ENCODE measurements at regions not wholly inside any gene's neighbourhood (a gene's known extent, or its start where the extent isn't known, plus 50 kb on each side); places are given as distances from the start of the nearest gene placed in this dataset.

DNA sequence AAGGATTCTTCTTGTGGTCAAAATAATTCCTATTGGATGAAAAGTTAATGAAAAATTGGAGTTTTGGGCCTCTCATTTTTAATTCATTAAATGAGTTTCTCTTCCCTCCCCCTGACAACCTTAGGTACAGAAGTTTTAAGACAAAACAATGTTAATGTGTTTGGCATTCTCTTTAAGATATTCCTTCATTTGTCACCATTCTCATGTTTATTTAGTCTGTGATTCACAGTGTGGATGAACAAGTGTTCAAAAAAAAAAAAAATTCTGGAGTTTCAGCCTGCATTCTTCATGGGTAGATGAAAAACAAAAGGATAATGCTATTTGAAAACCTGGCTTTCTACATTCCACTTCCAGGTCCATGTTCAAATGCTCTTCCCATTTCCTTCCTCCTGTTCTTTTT, 172.6 kb upstream of the LUZP2 start:
- DNase-seq: no peak

DNA sequence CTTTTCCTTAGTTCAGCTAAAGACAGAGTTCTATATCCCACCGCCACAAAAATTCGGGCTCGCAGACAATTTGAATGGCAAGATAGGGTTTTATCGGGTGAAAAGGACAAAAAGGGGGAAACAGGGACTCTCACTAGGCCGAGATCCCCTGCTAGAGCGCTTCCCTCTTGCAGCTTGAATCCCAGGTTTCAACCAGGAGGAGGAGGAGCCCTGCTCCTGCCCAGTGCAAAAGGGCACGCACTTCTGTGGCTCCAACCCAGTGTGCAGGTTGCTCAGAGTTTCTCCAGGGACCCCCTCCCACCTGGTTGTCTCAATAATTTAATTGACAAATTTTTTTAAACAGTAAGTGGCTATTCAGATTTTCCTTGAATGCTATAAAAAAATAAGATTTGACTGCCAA, 152.6 kb upstream of the LUZP2 start:
- no peak for DNase-seq

DNA sequence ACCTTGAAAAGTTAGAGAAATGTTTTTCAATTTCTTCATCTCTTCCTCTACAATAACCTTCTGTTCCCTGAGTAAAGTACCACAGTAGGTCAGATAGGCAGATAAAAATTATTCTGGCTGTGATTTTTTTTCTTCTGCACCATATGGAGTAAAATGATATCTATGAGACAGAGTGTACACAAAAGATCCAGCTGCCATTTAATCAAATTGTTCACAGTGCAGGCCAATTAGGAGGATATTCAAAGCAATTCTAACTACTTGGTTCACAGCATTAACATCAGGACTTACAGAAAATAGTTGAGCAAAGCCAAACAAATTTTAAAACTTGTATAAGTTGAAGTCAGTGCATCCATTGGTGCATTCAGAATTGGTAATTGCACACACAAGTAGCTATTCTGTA, 147.9 kb upstream of the LUZP2 start:
- no peak for DNase-seq

DNA sequence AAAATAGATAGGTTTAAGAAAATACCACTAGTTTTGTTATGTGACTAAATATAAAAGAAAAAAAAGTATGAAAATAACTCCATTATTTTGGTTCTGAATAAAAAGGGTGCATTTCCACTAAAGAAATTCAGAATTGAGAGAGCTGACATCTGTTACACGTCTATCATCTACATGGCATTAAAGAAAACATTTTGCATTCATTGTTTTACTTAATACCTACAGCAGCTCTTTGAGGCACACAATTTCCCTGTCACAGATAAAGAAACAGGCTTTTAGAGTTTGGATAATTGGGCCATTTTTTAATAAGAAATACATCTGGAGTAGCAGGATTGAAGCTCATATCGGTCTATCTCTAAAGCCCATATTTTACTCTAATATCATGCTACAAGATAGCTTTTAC, 145.7 kb upstream of the LUZP2 start:
- DNase-seq: no peak

DNA sequence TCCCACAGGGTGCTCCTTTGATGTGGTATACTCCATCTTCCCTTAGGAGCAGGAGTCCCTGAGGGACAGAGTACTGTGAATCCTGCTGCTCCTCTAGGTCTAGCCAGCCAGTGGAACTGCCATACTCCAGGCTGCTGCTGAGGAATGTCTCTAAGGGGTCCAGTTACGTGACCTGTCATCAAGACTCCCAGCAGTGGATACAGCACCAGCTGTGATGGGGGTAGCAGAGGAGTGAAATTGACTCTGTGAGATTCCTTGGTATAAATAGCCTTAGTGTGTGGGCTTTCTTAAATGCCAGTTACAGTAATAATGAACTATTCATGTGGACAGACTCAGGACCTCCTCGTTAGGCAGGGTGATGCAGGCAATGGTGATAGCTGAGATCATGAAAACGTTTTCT, 140.4 kb upstream of the LUZP2 start:
- DNase-seq: no peak

DNA sequence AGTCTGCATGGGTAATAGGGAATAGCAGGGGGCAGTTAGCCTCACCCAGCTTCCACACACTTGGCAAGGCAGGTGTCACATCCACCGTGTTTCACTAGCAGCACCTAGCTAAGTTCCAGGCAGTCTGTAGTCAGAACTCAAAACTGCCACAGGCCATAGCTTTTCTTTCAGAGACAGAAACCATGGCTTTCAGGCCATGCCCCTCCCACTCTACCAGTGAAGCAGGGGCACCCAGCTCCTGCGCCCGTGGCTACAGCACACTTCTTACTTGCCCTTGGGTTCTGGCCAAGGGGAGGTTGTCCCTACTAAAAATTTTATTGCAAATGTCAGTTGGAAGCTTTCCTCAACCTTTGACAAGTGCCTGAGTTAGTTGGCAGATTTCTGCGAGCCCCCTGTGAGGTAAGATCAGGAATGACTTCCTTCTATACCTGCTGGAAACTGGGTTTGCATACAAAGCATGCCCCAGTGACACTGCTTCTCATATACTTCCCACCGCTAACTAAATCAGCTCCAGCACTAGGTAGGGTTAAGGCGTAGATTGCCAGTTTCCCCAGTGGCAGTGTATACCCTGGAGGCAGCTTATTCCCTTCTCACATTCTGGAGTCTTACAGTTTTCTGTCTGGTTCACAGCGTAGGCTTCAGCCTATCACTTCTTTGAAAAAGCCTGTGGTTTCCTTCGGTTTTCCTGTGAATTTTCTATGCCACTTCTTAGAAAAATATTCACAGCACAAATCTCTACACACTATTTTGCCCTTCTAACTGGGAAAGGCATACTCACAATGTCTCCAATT, 139.0 kb upstream of the LUZP2 start:
- no peak for DNase-seq

DNA sequence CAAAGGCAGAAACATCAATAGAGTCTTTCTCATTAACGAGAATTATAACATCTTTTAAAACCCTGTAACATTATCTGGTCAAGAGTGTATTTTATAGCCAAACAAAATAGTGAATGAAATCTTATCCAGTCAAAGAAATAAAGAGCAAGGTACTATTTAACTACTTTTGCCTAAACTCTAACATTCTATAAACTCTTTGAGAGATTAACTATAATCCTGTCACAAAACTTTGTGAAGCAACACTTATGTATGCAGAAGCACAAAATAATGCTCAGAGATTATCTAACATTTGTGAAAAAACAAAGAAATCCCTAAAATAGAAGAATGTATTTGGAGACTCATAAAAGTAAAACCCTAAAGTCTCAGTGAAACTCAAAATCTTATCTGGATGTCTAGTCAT, 124.4 kb upstream of the LUZP2 start:
- DNase-seq: no peak

DNA sequence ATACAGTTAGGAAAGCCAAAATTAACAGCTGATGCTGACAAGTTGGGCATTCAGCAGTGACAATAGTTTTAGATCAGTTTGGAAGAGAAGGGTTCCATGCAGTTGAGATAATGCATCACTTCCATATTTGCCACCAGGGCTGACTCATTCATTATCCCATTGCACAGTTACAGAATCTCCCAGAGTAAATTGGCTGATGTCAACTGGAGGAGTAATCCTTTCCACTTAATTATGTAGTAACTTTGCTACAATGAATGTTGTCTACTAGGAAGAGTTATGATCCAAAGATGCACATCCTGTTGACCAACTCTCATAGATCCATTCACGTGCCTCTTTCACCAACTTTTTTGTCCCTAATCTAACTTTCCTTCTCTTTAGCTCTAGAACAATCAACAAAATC, 123.3 kb upstream of the LUZP2 start:
- no peak for DNase-seq

DNA sequence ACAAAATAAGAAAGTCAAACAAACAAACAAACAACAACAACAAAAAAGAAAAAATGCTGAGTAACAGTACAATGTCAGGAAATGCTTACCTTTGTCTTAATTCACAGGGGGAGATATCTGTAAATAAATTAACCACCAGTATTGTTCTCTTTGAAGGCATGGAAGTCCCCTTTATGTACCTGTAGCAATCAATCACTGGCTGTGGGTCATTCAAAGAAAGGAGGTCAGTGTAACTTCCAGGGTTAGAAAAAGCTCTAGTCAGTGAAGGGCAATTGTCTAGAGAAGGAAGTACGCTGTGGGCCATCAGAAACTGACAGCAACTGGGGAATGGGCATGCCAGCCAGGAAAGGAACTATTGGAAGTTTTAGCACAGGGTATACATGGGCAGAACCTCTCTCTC, 121.5 kb upstream of the LUZP2 start:
- no peak for DNase-seq

DNA sequence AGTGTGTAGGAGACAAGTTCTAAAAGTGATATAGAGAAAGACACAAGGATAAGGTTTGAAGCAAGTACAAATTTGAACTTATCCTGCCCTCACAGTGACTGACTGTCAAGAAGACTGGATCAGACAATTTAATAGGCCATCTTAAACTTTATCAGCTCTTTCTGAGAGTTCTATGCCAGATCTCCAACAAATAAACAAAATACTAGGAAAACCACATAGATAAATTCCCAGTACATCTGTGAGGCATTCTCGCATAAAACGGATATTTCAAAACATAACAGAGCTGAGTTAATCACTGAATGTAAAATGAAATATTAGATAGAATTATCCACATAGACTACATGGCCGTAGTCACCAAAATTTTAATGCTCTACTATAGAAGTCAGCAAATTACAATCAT, 120.9 kb upstream of the LUZP2 start:
- no peak for DNase-seq

DNA sequence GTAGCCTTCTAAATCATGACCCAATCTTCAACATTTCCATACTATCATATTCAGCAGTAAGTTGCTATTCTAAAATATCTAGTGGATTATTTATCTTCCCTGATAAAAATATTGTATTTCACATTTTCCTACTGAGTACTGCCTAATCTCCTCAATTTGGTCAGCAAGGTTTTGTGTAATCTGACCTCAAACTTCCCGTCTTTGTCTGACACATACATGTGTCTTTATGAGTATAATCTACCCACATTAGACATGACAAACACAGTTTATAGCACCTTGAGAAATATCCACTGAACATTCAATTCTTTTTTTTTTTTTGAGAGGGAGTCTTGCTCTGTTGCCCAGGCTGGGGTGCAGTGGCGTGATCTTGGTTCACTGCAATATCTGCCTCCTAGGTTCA, 113.7 kb upstream of the LUZP2 start:
- no peak for DNase-seq

DNA sequence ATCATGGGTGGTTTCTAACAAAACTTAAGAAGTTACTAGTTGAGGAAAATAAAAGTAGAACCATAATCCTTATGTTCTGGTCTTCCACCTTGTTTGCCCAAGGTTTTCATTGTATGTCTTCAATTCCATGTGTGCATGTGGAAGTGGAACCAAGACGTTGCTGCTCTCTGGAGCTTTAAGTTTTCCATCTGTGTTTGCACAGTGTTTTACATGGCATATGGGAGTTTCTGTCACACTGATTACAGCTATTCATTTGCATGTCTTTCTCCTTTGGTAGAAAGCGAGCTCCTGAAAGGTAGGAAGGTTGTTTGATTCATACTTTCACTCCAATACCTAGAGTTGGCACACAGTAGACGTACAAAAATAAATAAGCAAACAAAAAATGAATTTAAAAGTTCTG, 112.6 kb upstream of the LUZP2 start:
- DNase-seq: no peak

DNA sequence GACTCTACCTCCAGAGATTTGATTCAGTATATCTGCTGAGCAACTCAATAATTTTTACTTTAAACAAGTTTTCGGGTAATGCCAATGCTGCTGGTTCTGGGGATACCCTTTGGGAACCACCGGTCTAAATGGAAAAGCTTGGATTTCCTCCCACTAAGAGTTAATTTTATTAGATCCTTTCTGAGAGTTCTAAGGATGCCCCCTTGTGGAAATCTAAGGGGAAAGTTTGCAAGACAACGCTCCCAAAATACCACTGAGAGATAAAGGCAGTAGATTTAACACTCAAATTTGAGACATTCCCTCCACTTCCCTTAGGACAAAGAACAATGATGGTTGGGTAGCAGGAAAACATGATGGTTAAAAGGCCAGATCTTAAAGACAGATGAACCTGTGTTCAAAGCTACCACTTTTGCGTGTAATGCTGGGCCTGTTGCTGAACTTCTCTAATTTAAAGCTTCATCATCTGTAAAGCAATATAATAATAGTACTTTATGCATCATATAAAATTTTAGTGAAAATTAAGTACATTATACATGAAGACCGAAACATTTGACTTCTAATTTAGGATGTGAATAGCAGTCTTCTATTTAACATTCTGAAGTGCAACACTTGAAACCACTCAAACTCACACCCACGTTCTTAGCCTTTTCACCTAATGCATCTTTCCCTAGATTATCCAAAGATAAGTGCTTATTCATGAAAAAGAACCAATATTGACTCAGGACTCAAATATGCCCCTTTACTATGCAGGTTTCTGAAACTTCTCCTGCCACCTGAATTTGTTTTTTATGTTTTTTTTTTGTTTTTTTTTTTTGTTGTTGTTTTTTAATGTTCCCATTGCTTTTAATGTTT, 110.1 kb upstream of the LUZP2 start:
- DNase-seq: no peak

DNA sequence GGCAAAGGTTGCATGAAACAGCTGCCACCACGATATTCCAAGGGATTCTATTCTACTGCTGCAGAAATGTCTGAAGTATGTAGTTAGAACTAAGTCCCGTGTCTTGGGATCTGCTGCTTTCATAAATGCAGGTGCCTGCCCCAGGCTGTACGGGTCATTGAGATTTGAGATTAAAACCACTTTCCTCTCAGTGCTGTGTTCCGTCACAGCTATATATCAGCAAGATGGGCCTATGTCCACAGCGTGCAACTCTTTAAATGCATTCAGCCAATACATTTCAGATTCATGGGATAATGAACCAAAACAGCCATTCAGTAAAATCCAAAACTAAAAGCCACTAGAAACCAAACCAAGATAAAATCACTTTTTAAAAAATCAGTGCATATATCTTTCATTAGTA, 107.3 kb upstream of the LUZP2 start:
- no peak for DNase-seq

DNA sequence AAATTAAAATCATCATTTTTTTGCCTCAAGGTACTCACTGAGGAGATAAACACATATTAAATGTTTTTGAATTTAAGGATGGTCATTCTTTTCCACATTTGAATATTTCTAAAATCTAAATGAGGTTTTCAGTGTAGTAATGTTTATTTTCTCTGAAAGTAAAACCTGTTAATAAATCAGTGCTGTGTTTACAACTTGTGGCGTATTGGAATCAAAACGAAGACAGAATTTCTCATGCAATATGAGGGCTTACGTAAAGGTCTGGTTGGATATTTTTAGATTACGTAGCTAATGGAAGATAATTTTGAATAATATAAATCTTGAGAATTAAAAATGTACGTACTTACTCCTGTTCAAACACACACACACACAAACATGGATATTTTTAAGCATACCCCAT, 106.8 kb upstream of the LUZP2 start:
- DNase-seq: no peak

DNA sequence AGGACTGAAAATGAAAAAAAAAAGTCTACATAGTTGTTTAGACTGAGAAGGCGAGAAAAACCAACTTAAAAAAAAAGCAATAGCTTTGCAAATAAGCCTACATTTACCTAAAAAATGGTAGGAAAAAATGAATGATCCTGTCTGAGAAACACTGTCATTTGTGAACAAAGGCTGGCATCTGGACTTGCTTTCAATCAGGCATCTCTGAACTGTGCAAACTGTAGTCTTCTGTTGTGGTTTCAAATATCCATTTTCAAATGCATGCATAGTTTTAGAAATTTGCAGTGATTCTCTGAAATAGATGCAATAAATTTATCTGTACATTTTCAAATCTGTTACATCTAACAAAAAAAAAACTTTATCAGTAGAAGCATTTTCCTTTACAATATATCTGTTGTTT, 106.1 kb upstream of the LUZP2 start:
- DNase-seq: no peak

DNA sequence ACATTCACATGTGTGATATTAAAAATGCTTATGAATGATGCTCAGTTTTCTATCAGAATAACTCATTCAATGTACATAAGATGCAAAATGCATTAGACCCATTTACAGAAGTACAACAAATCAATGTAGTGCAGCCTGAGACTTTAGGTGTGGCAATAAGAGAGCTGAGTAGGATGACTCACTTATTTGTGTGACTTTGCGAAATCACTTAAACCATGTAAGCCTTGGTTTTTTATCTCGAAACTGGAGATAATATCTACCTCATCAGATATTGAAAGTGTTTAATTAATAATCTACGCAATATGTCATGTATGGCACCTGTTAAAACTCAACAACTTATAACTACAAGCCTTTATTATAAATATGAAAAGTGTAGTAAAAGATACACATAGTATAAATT, 105.7 kb upstream of the LUZP2 start:
- no peak for DNase-seq

DNA sequence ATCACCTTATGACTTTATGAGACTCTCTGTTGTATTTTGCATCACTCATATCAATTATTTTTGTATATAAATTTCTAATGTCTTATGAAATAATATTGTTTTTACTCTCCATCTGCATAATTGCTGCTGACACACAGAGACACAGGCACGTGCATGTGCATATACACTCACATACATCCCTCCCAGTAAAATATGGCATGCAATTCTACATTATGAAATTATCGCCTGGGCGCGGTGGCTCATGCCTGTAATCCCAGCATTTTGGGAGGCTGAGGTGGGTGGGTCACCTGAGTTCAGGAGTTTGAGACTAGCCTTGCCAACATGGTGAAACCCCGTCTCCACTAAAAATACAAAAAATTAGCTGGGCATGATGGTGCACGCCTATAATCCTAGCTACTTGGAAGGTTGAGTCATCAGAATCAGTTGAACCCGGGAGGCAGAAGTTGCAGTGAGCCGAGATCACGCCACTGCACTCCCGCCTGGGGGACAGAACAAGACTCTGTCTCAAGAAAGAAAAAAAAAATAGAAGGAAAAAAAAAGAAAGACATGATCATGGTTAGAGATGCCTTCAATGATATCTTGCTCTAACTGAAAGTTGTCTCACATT, 96.7 kb upstream of the LUZP2 start:
- DNase-seq: no peak

DNA sequence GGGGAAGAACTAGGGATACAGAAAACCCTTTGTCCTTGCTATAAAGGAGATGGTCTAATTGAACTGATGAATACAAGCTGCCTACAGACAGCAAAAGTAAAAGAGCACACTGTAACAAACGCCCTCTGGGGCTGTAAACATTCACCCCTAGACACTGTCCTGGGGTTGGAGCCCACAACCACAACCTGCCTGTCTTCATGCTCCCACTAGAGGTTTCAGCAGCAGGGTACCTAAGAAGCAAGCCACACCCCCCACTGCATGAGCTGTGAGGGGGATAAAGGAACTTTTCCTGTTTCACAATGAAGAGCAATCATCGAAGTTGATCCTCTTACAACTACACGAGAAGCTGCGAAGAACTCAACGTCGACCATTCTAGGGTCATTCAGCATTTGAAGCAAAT, 90.5 kb upstream of the LUZP2 start:
- no peak for DNase-seq

DNA sequence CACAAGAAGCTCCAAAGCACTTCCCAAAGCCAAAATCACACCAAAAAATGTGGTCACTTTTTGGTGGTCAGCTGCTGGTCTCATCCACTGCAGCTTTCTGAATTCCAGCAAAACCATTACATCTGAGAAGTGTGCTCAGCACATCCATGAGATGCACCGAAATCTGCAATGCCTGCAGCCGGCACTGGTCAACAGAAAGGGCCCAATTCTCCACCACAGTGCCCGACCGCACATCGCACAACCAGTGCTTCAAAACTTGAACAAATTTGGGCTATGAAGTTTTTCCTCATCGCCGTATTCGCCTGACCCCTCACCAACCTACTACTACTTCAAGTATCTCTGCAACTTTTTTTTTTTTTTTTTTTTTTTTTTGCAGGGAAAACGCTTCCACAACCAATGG, 89.9 kb upstream of the LUZP2 start:
- no peak for DNase-seq

DNA sequence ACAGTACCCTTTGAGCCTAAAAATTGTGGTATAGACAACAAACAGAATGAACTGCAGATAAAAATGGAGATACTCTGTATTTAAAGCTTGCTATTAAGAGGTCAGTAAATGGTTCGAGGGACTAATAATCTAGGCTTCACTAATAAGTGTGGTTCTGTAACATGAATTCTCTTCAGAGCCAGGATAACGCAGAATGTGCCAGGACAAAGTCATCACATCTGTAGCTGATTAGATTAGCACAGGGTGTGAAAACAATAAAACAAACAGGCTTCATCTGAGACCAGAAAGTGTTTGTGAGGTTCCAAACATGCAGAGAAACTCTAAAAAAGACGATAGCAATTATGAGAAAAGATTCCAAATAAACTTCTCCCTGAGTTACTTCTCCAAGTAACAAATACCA, 89.1 kb upstream of the LUZP2 start:
- no peak for DNase-seq

DNA sequence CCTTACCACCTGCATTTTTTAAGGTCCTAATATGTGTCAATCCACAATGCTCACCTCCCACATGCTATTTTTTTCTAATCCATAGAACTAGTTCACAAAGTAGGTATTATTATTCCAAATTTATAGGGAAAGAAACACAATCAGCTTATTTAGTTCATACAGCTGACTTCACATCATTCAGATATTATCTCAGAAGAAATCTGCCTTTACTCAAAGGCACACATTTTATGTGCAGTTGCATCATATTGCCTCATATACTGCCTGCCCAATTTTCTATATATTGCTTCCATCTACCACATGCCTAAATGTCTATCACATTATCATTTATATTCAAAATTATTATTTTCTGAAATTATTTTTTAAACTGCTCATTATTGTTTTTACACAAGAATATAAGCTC, 88.7 kb upstream of the LUZP2 start:
- DNase-seq: no peak

DNA sequence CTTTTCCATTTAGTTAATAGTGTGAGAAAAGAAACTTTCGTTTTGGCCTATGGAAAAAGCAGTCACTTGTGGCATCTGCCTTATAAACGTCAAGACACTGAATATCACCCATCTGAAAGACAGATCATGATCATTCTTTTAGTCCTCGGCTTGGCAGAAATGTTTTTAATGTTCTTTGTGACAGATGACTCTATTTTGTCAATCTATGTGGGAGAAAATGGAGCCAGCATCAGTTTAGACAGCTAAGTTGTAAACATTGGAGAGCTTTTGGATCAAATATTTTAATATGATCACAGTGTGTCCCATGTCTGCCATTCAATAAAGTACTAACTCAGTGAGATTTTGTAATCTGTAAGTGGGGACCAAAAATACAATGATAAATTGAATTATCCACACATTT, 85.1 kb upstream of the LUZP2 start:
- DNase-seq: no peak

DNA sequence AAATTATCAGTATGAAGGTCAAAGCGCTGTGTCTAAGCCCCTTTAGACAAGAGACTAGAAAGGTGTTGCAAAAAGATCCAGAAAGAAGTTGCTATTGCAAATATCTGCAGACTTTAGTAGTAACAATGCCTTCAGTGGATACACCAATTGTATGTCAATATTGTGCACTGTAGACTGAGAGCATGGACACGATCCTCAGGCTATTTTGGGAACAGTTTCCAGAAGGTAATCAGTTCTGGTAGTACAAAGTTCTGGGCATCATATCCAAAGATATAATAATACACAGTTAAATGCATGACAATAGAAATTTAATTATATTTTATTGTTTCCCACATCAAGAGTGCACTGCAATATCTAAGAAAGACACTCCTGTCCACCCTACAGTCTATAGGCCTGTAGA, 84.1 kb upstream of the LUZP2 start:
- no peak for DNase-seq

Measured in suppressor macrophage treated with lipopolysaccharide for 4 hours (primary cell).